ENCODE measurements at regions not wholly inside any gene's neighbourhood (a gene's known extent, or its start where the extent isn't known, plus 50 kb on each side); places are given as distances from the start of the nearest gene placed in this dataset.

- no peak for TF ChIP-seq KLF7 (tag by site-specific recombination; IDR thresholded peaks at IDR 0.05; ENCODE audit: borderline replicate concordance)
- no peak for TF ChIP-seq ZNF521 (tag by site-specific recombination; IDR thresholded peaks at IDR 0.05)
- no peak for TF ChIP-seq REPIN1 (tag by site-specific recombination; IDR thresholded peaks at IDR 0.05; ENCODE audit: low read depth)
These were observed 369.1 kb downstream of the C16orf95 start (continued) for GRCh38 chr16:86948046-86948445.

GRCh38 chr16:86949116-86949515 is 368.1 kb downstream of the C16orf95 start:
- POLR2A ChIA-PET = no interaction called here
- CTCF ChIA-PET = interaction anchor here (1.0 kb wide), 1 partner anchor 113 kb away, joined by 4 read pairs; no protein-coding TSS in a partner anchor
- Histone ChIP-seq H3K9me3 (ENCODE audit: control insufficient read depth, insufficient read depth, low read depth, low read length) (no peaks in the 10 kb centered on the region), H3K4me3 (ENCODE audit: low read depth, low read length) (no peak overlapping the region), H3K36me3 (ENCODE audit: control insufficient read depth in 2 of 2, insufficient read depth in 1 of 2, low read length in 2 of 2) (no peaks in the 10 kb centered on the region), H3K27ac (ENCODE audit: extremely low read depth, low read depth, low read length) (no peak overlapping the region), H3K4me1 (ENCODE audit: control insufficient read depth, insufficient read depth, low read length) (no peaks in the 10 kb centered on the region)
- TF ChIP-seq PRDM2 (tag by site-specific recombination; IDR thresholded peaks at IDR 0.05; ENCODE audit: borderline replicate concordance) = no peak
- TF ChIP-seq ZXDB (tag by site-specific recombination; IDR thresholded peaks at IDR 0.05) = no peak

- TF ChIP-seq ZNF302 (tag by site-specific recombination; IDR thresholded peaks at IDR 0.05; ENCODE audit: low read depth) (no peak), ZNF623 (tag by site-specific recombination; IDR thresholded peaks at IDR 0.05) (no peak), ZNF423 (tag by site-specific recombination; IDR thresholded peaks at IDR 0.05) (no peak), ZNF585B (tag by site-specific recombination; IDR thresholded peaks at IDR 0.05) (no peak), ZNF785 (tag by site-specific recombination; IDR thresholded peaks at IDR 0.05) (no peak), KLF16 (tag by site-specific recombination; IDR thresholded peaks at IDR 0.05) (no peak), MEIS1 (CRISPR knock-in tag; IDR thresholded peaks at IDR 0.05; ENCODE audit: borderline replicate concordance) (no peak), OSR2 (tag by site-specific recombination; IDR thresholded peaks at IDR 0.05) (no peak)
- CTCF ChIA-PET = no interaction called here
- Histone ChIP-seq H3K27ac (ENCODE audit: extremely low read depth, low read depth, low read length) (no peak overlapping the region), H3K4me3 (ENCODE audit: low read depth, low read length) (no peak overlapping the region), H3K9me3 (ENCODE audit: control insufficient read depth, insufficient read depth, low read depth, low read length) (no peaks in the 10 kb centered on the region), H3K36me3 (ENCODE audit: control insufficient read depth in 2 of 2, insufficient read depth in 1 of 2, low read length in 2 of 2) (no peaks in the 10 kb centered on the region), H3K4me1 (ENCODE audit: control insufficient read depth, insufficient read depth, low read length) (no peaks in the 10 kb centered on the region)
- POLR2A ChIA-PET = no interaction called here
These were observed 367.6 kb downstream of the C16orf95 start for GRCh38 chr16:86949630-86950029.

GRCh38 chr16:86951041-86951822 is 366.0 kb downstream of the C16orf95 start:
- POLR2A ChIA-PET = interaction anchor here (1.7 kb wide), 1 partner anchor 22 kb away, joined by 9 read pairs; no protein-coding TSS in a partner anchor
- Histone ChIP-seq H3K36me3 (ENCODE audit: control insufficient read depth in 2 of 2, insufficient read depth in 1 of 2, low read length in 2 of 2) (no peaks in the 10 kb centered on the region), H3K27ac (ENCODE audit: extremely low read depth, low read depth, low read length) (no peak overlapping the region), H3K9me3 (ENCODE audit: control insufficient read depth, insufficient read depth, low read depth, low read length) (no peaks in the 10 kb centered on the region), H3K4me3 (ENCODE audit: low read depth, low read length) (no peak overlapping the region), H3K4me1 (ENCODE audit: control insufficient read depth, insufficient read depth, low read length) (no peaks in the 10 kb centered on the region)
- CTCF ChIA-PET = interaction anchor here (0.7 kb wide), 1 partner anchor 44 kb away, joined by 3 read pairs; no protein-coding TSS in a partner anchor
- TF ChIP-seq ZNF239 (tag by site-specific recombination; IDR thresholded peaks at IDR 0.05) (0 out of 2 replicates have a peak, but pooled peaks have one; percentile 33), AEBP2 (tag by site-specific recombination; IDR thresholded peaks at IDR 0.05; ENCODE audit: borderline replicate concordance) (0 out of 2 replicates have a peak, but pooled peaks have one; percentile 25), ZNF621 (tag by site-specific recombination; IDR thresholded peaks at IDR 0.05) (peak; percentile 84; the same call in 1 of the 2 replicates), ZNF544 (tag by site-specific recombination; IDR thresholded peaks at IDR 0.05) (peak; percentile 52; the same call in 1 of the 2 replicates), ZNF747 (tag by site-specific recombination; IDR thresholded peaks at IDR 0.05) (peak; percentile 72; the same call in 1 of the 2 replicates), ZNF585B (tag by site-specific recombination; IDR thresholded peaks at IDR 0.05) (no peak), ZNF133 (tag by site-specific recombination; IDR thresholded peaks at IDR 0.05) (peak; percentile 24; the same call in 1 of the 2 replicates), ZBTB1 (tag by site-specific recombination; IDR thresholded peaks at IDR 0.05) (no peak), ZNF2 (tag by site-specific recombination; IDR thresholded peaks at IDR 0.05) (no peak), ZNF600 (tag by site-specific recombination; IDR thresholded peaks at IDR 0.05) (no peak), ZNF114 (tag by site-specific recombination; IDR thresholded peaks at IDR 0.05) (peak; percentile 92; the same call in 1 of the 2 replicates)
